Neural cell (in vitro differentiated cells): ENCODE measurements at regions not wholly inside any gene's neighbourhood (a gene's known extent, or its start where the extent isn't known, plus 50 kb on each side); places are given as distances from the start of the nearest gene placed in this dataset.

Source experiments
- H2AFZ ChIP-seq: fragments of 200-600, 300-800 bp; sonication (generic), shearing (Covaris generic); 2 replicates; pipeline ENCODE4 v1.6.0; 2014; ENCODE audit warnings: low read depth, mild to moderate bottlenecking, antibody characterized with exemption, low read length, moderate library complexity
- H3F3A ChIP-seq: fragments of 200-600 bp; shearing (Covaris generic); 2 replicates; pipeline ENCODE4 v1.6.1; 2016; ENCODE audit warnings: mild to moderate bottlenecking, moderate library complexity, mixed read lengths, antibody characterized with exemption, low read length; ENCODE audit not compliant: insufficient read depth, poor library complexity, severe bottlenecking
- H3K27ac ChIP-seq: fragments of 200-600, 300-800 bp; sonication (generic), shearing (Covaris generic); 2 replicates; pipeline ENCODE4 v1.5.1; 2014; ENCODE audit warnings: mild to moderate bottlenecking, low read length, moderate library complexity
- H3K27me3 ChIP-seq: fragments of 300-800, 200-600 bp; sonication (generic), shearing (Covaris generic); 2 replicates; pipeline ENCODE4 v1.6.0; 2014; ENCODE audit warnings: mild to moderate bottlenecking, low read depth, low read length, moderate library complexity; ENCODE audit not compliant: insufficient read depth
- H3K36me3 ChIP-seq: fragments of 300-800, 200-600 bp; sonication (generic), shearing (Covaris generic); 2 replicates; pipeline ENCODE4 v1.5.1; 2014; ENCODE audit warnings: mild to moderate bottlenecking, antibody characterized with exemption, low read length, moderate library complexity; ENCODE audit not compliant: insufficient read depth
- H3K4me2 ChIP-seq: fragments of 300-800, 200-600 bp; sonication (generic), shearing (Covaris generic); 2 replicates; pipeline ENCODE4 v1.6.0; 2014; ENCODE audit warnings: mild to moderate bottlenecking, low read length
- H3K4me3 ChIP-seq: fragments of 300-800, 200-600 bp; sonication (generic), shearing (Covaris generic); 2 replicates; pipeline ENCODE4 v1.5.1; 2014; ENCODE audit warnings: mild to moderate bottlenecking, low read length, moderate library complexity
- H3K79me2 ChIP-seq: fragments of 200-600 bp; shearing (Covaris generic); replicated peaks from 2 replicates; pipeline ENCODE4 v1.6.0; 2014; ENCODE audit warnings: mild to moderate bottlenecking, low read length, moderate library complexity; ENCODE audit not compliant: insufficient read depth
- H3K9ac ChIP-seq: fragments of 300-800, 200-600 bp; sonication (generic), shearing (Covaris generic); 2 replicates; pipeline ENCODE4 v1.6.1; 2016; ENCODE audit warnings: mild to moderate bottlenecking, low read length, mixed read lengths
- H3K9me2 ChIP-seq: fragments of 200-600 bp; shearing (Covaris generic); 2 replicates; pipeline ENCODE4 v1.6.1; 2016; ENCODE audit warnings: mild to moderate bottlenecking, low read length, mixed read lengths; ENCODE audit not compliant: insufficient read depth
- H3K9me3 ChIP-seq: fragments of 200-600, 300-800 bp; sonication (generic), shearing (Covaris generic); 2 replicates; pipeline ENCODE4 v1.6.1; 2016; ENCODE audit warnings: mild to moderate bottlenecking, mixed run types, low read length, moderate library complexity, mixed read lengths
- H4K20me1 ChIP-seq: fragments of 200-600 bp; shearing (Covaris generic); 2 replicates; pipeline ENCODE4 v1.6.1; 2016; ENCODE audit warnings: mild to moderate bottlenecking, mixed run types; ENCODE audit not compliant: insufficient read depth
- EP300 ChIP-seq: fragments of 450-650 bp; conservative IDR thresholded peaks from 2 replicates; pipeline ENCODE4 v1.6.1; 2014; ENCODE audit warnings: antibody characterized with exemption, mild to moderate bottlenecking, moderate library complexity; ENCODE audit not compliant: poor library complexity, severe bottlenecking
- EZH2 ChIP-seq: fragments of 200-600, 300-800 bp; shearing (Covaris generic), sonication (generic); IDR thresholded peaks from 2 replicates; pipeline ENCODE4 v1.6.1; 2014; ENCODE audit warnings: antibody characterized with exemption, low read length, borderline replicate concordance, mild to moderate bottlenecking; ENCODE audit not compliant: insufficient read depth, poor library complexity, severe bottlenecking
- MXI1 ChIP-seq: fragments of 450-650 bp; conservative IDR thresholded peaks from 2 replicates; pipeline ENCODE4 v1.6.1; 2014; ENCODE audit warnings: antibody characterized with exemption, mild to moderate bottlenecking; ENCODE audit not compliant: poor library complexity, severe bottlenecking
- POLR2AphosphoS5 ChIP-seq: IDR thresholded peaks from 2 replicates; pipeline ENCODE4 v1.6.1; 2012
- RAD21 ChIP-seq: fragments of 450-650 bp; conservative IDR thresholded peaks from 2 replicates; pipeline ENCODE4 v1.6.1; 2014; ENCODE audit warnings: antibody characterized with exemption, mild to moderate bottlenecking, moderate library complexity
- SMC3 ChIP-seq: fragments of 450-650 bp; conservative IDR thresholded peaks from 2 replicates; pipeline ENCODE4 v1.6.1; 2014; ENCODE audit warnings: antibody characterized with exemption, mild to moderate bottlenecking, moderate library complexity; ENCODE audit not compliant: poor library complexity
- TAF1 ChIP-seq: IDR thresholded peaks from 2 replicates; pipeline ENCODE4 v1.6.1; 2012; ENCODE audit warnings: low read depth
- TF ChIP-seq, protein P1 (sequence below): fragments of 450-650 bp; IDR thresholded peaks from 2 replicates; pipeline ENCODE4 v1.5.1; 2014; ENCODE audit warnings: antibody characterized with exemption, mild to moderate bottlenecking, moderate library complexity; ENCODE audit not compliant: poor library complexity, severe bottlenecking
- TF ChIP-seq, protein P2 (sequence below): IDR thresholded peaks from 2 replicates; pipeline ENCODE4 v1.6.1; 2012; ENCODE audit warnings: borderline replicate concordance

DNA sequence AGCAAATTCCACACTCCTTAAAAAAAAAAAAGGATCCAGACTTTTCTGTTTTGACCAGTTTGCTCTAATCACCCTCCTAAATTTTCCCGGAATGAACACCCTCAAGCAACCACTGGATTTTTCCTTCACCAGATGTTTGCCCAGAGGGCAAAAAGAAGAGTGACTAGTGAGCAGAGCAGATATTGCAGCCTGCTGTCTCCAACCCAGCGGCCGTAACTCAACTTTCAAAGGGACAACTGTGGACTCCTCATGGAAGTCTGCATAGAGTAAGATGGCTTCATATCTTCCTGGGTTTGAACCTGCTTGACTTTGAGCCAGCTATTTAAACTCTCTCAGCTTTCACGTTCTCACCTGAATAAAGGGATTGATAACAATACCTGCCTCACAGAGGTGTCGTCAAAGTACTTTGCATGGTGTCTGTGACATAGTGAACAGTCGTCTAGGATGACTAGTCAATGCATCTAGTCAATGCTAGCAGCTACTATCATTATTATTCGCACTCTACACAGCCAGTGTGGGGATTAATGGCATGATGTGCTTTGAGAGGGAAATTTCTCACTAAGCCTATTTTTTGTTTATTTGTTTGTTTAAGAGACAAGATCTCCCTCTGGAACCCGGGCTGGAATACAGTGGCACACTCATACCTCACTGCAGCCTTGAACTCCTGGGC, 92.2 kb upstream of the HIVEP1 start (continued):
- no peak for TF ChIP-seq SMC3
- no peak for TF ChIP-seq TAF1

DNA sequence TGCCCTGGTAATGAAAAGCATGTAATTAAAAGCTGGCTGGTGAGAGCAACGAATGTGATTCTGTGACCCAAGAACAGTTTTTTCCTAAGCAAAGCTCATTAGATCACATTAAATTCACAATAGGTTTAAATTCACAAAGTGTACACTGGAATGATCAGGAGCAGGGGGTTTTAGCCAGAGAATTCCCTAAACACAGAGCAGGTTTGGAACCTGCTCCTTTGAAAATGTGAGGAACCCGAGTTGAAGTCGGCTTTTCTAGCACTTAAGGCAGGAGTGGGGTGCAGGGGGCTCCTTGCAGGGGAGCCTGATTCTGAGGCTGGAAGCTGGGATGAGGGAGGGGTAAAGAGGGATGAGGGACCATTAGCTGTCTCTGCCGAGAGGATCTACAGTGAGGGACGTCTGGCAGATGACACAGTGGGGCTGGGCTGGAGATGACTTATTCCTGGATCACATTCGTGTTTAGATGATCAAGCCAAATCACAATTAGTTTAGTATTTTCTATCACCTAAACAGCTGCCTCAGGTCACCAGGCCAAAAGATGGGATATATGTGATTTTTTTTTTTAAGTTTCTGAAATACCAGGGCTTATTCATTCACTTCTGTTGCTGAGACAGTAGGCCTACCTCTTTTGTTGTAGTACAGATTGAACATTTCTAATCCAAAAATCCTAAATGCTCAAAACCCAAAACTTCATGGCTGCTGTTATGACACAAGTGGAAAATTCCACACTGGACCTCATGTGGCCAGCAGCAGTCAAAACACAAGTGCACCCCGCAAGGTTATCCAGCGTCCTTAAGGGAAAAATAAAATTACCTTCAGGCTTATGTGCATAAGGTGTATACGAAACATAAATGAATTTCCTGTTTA, 93.1 kb upstream of the HIVEP1 start:
- H3K27ac ChIP-seq: peak overlapping the region; percentile 48
- H3K9ac ChIP-seq: peak overlapping the region; percentile 18

More for the DNA sequence above, 93.1 kb upstream of the HIVEP1 start:
- Histone ChIP-seq H3K36me3 (no peaks in the 10 kb centered on the region), H2AFZ (no peak overlapping the region), H3K4me2 (no peak overlapping the region), H3K27me3 (no peaks in the 10 kb centered on the region), H3K9me2 (no peaks in the 10 kb centered on the region), H3K4me3 (no peak overlapping the region), H3F3A (no peaks in the 10 kb centered on the region), H3K79me2 (no peaks in the 10 kb centered on the region), H3K9me3 (no peaks in the 10 kb centered on the region), H4K20me1 (no peaks in the 10 kb centered on the region)
- TF ChIP-seq, protein P1, sequence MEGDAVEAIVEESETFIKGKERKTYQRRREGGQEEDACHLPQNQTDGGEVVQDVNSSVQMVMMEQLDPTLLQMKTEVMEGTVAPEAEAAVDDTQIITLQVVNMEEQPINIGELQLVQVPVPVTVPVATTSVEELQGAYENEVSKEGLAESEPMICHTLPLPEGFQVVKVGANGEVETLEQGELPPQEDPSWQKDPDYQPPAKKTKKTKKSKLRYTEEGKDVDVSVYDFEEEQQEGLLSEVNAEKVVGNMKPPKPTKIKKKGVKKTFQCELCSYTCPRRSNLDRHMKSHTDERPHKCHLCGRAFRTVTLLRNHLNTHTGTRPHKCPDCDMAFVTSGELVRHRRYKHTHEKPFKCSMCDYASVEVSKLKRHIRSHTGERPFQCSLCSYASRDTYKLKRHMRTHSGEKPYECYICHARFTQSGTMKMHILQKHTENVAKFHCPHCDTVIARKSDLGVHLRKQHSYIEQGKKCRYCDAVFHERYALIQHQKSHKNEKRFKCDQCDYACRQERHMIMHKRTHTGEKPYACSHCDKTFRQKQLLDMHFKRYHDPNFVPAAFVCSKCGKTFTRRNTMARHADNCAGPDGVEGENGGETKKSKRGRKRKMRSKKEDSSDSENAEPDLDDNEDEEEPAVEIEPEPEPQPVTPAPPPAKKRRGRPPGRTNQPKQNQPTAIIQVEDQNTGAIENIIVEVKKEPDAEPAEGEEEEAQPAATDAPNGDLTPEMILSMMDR: no peak
- TF ChIP-seq, protein P2, sequence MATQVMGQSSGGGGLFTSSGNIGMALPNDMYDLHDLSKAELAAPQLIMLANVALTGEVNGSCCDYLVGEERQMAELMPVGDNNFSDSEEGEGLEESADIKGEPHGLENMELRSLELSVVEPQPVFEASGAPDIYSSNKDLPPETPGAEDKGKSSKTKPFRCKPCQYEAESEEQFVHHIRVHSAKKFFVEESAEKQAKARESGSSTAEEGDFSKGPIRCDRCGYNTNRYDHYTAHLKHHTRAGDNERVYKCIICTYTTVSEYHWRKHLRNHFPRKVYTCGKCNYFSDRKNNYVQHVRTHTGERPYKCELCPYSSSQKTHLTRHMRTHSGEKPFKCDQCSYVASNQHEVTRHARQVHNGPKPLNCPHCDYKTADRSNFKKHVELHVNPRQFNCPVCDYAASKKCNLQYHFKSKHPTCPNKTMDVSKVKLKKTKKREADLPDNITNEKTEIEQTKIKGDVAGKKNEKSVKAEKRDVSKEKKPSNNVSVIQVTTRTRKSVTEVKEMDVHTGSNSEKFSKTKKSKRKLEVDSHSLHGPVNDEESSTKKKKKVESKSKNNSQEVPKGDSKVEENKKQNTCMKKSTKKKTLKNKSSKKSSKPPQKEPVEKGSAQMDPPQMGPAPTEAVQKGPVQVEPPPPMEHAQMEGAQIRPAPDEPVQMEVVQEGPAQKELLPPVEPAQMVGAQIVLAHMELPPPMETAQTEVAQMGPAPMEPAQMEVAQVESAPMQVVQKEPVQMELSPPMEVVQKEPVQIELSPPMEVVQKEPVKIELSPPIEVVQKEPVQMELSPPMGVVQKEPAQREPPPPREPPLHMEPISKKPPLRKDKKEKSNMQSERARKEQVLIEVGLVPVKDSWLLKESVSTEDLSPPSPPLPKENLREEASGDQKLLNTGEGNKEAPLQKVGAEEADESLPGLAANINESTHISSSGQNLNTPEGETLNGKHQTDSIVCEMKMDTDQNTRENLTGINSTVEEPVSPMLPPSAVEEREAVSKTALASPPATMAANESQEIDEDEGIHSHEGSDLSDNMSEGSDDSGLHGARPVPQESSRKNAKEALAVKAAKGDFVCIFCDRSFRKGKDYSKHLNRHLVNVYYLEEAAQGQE: no peak
- no peak for TF ChIP-seq POLR2AphosphoS5
- no peak for TF ChIP-seq EZH2
- TF ChIP-seq TAF1: no peak
- no peak for TF ChIP-seq EP300
- TF ChIP-seq RAD21: no peak
- TF ChIP-seq MXI1: no peak
- no peak for TF ChIP-seq SMC3
